ENCODE measurements at regions not wholly inside any gene's neighbourhood (a gene's known extent, or its start where the extent isn't known, plus 50 kb on each side); places are given as distances from the start of the nearest gene placed in this dataset.

DNA sequence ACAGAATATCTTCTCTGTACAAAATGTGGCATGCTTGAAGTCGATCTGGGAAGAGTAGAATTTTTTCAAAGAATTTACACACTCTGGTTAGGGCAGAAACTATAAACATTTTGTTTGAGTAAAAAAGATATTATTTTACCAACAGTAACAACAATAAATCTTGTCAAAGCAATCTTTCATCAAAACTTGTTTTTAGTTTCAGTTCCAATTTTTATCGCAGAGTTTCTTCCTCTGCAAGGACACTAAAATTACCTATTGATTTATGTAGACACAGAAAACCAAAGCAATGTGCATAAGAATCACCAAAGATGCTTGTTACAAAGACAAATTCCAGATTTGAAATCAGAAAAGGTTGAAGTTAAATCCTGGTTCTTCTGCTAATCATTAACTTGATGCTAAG, 61.9 kb downstream of the CGGBP1 start:
- TF ChIP-seq, protein P1, sequence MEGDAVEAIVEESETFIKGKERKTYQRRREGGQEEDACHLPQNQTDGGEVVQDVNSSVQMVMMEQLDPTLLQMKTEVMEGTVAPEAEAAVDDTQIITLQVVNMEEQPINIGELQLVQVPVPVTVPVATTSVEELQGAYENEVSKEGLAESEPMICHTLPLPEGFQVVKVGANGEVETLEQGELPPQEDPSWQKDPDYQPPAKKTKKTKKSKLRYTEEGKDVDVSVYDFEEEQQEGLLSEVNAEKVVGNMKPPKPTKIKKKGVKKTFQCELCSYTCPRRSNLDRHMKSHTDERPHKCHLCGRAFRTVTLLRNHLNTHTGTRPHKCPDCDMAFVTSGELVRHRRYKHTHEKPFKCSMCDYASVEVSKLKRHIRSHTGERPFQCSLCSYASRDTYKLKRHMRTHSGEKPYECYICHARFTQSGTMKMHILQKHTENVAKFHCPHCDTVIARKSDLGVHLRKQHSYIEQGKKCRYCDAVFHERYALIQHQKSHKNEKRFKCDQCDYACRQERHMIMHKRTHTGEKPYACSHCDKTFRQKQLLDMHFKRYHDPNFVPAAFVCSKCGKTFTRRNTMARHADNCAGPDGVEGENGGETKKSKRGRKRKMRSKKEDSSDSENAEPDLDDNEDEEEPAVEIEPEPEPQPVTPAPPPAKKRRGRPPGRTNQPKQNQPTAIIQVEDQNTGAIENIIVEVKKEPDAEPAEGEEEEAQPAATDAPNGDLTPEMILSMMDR (IDR thresholded peaks at IDR 0.05; ENCODE audit: insufficient read depth in 1 of 2, low read depth in 1 of 2, low read length in 1 of 2, severe bottlenecking in 1 of 2, unreplicated experiment in 1 of 2), result no peak
- ChIA-PET POLR2A (no interaction called here), CTCF (no interaction called here)
- peaks cover 2% of the 10 kb centered on the region for H3K27me3 Mint-ChIP-seq (ENCODE audit: insufficient read depth, unreplicated experiment)
- no peak overlapping the region for H3K4me3 Mint-ChIP-seq (ENCODE audit: unreplicated experiment)
- no peaks in the 10 kb centered on the region for H3K4me1 Mint-ChIP-seq (ENCODE audit: low read depth, unreplicated experiment)
- Histone ChIP-seq H3K4me1 (no peaks in the 10 kb centered on the region), H3K9me3 (no peaks in the 10 kb centered on the region), H3K36me3 (ENCODE audit: control insufficient read depth, insufficient read depth, low read length) (no peaks in the 10 kb centered on the region), H3K27me3 (replicated peaks; ENCODE audit: control insufficient read depth, insufficient read depth, low read length) (no peaks in the 10 kb centered on the region; the same call in 1 of the 2 replicates), H3K4me3 (ENCODE audit: low read depth, low read length) (no peak overlapping the region)
- no peaks in the 10 kb centered on the region for H3K36me3 Mint-ChIP-seq (ENCODE audit: insufficient read depth, unreplicated experiment)
- H3K9me3 Mint-ChIP-seq (ENCODE audit: unreplicated experiment), result no peaks in the 10 kb centered on the region
- BruUV-seq (replicated peaks), result no TSS peak
- no peak for DNase-seq
- intact Hi-C loops (cut with micrococcal nuclease; ENCODE audit: unreplicated experiment), result no loop called here
- no peak overlapping the region for H3K27ac Mint-ChIP-seq (ENCODE audit: unreplicated experiment)

DNA sequence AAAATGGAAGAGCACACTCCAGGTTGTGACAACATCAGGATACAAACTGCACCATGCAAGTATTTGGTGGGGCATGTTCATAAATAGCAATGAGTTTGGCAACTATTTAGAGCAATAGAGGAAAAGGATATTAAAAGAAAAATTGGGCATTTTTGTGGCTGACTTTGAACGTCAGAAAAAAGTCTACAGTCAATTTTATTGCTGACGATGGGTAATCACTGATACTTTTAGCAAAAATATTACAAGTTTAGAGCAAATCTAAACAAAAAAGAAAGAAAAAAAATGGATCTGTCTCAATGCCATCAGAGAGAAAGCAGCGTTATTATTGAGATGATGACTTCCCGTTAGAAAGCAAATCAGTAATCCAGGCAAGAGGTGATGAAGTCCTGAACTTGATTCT, 65.2 kb downstream of the CGGBP1 start:
- H3K4me3 Mint-ChIP-seq (ENCODE audit: unreplicated experiment), result no peak overlapping the region
- ChIA-PET POLR2A (no interaction called here), CTCF (no interaction called here)
- BruUV-seq (replicated peaks), result no TSS peak
- Histone ChIP-seq H3K27me3 (replicated peaks; ENCODE audit: control insufficient read depth, insufficient read depth, low read length) (no peaks in the 10 kb centered on the region; the same call in 1 of the 2 replicates), H3K4me1 (no peaks in the 10 kb centered on the region), H3K9me3 (no peaks in the 10 kb centered on the region), H3K36me3 (ENCODE audit: control insufficient read depth, insufficient read depth, low read length) (no peaks in the 10 kb centered on the region), H3K4me3 (ENCODE audit: low read depth, low read length) (no peak overlapping the region)
- H3K27me3 Mint-ChIP-seq (ENCODE audit: insufficient read depth, unreplicated experiment), result peaks cover 2% of the 10 kb centered on the region
- H3K4me1 Mint-ChIP-seq (ENCODE audit: low read depth, unreplicated experiment), result no peaks in the 10 kb centered on the region
- no peak overlapping the region for H3K27ac Mint-ChIP-seq (ENCODE audit: unreplicated experiment)
- H3K9me3 Mint-ChIP-seq (ENCODE audit: unreplicated experiment), result no peaks in the 10 kb centered on the region
- intact Hi-C loops (cut with micrococcal nuclease; ENCODE audit: unreplicated experiment), result no loop called here
- no peak for DNase-seq
- H3K36me3 Mint-ChIP-seq (ENCODE audit: insufficient read depth, unreplicated experiment), result no peaks in the 10 kb centered on the region
- TF ChIP-seq, protein P1 (IDR thresholded peaks at IDR 0.05; ENCODE audit: insufficient read depth in 1 of 2, low read depth in 1 of 2, low read length in 1 of 2, severe bottlenecking in 1 of 2, unreplicated experiment in 1 of 2), result no peak

DNA sequence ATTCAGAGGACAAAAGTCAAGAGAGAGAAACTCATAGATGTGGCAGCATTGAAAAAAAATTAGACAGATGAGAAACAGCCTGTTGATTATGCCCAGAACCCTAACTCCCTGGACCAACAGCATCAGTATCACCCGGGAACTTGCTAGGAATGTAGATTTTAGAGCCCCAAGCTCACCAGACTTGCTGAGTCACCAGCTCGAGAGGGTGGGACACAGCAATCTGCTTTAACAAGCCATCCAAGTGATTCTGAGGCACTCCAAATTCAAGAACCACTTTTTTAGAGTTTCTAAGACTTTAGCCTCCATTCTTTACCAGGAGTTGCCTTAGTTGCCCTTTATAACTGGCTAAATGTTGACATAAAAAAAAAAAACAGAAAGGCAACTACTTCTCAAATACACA, 70.9 kb downstream of the CGGBP1 start:
- peaks cover under 1% of the 10 kb centered on the region for H3K27me3 Mint-ChIP-seq (ENCODE audit: insufficient read depth, unreplicated experiment)
- BruUV-seq (replicated peaks), result no TSS peak
- H3K4me3 Mint-ChIP-seq (ENCODE audit: unreplicated experiment), result no peak overlapping the region
- no peaks in the 10 kb centered on the region for H3K9me3 Mint-ChIP-seq (ENCODE audit: unreplicated experiment)
- ChIA-PET CTCF (no interaction called here), POLR2A (no interaction called here)
- H3K36me3 Mint-ChIP-seq (ENCODE audit: insufficient read depth, unreplicated experiment), result no peaks in the 10 kb centered on the region
- H3K4me1 Mint-ChIP-seq (ENCODE audit: low read depth, unreplicated experiment), result no peaks in the 10 kb centered on the region
- Histone ChIP-seq H3K27me3 (replicated peaks; ENCODE audit: control insufficient read depth, insufficient read depth, low read length) (no peaks in the 10 kb centered on the region), H3K9me3 (no peaks in the 10 kb centered on the region), H3K36me3 (ENCODE audit: control insufficient read depth, insufficient read depth, low read length) (no peaks in the 10 kb centered on the region), H3K4me3 (ENCODE audit: low read depth, low read length) (no peak overlapping the region), H3K4me1 (no peaks in the 10 kb centered on the region)
- TF ChIP-seq, protein P1 (IDR thresholded peaks at IDR 0.05; ENCODE audit: insufficient read depth in 1 of 2, low read depth in 1 of 2, low read length in 1 of 2, severe bottlenecking in 1 of 2, unreplicated experiment in 1 of 2), result no peak
- DNase-seq, result no peak
- no peak overlapping the region for H3K27ac Mint-ChIP-seq (ENCODE audit: unreplicated experiment)
- intact Hi-C loops (cut with micrococcal nuclease; ENCODE audit: unreplicated experiment), result no loop called here

Measured in Caco-2 (cell line).